HEK293 (cell line): ENCODE measurements at regions not wholly inside any gene's neighbourhood (a gene's known extent, or its start where the extent isn't known, plus 50 kb on each side); places are given as distances from the start of the nearest gene placed in this dataset.

Experiments used
- ATF2 ChIP-seq: fragments of 450-650 bp; formaldehyde crosslinking; IDR thresholded peaks from 2 replicates; pipeline ENCODE4 v1.5.1; 2016; ENCODE audit warnings: missing biosample characterization, missing genetic modification characterization, low read depth
- BCL11B ChIP-seq: fragments of 450-650 bp; formaldehyde crosslinking; IDR thresholded peaks from 2 replicates; pipeline ENCODE4 v1.5.1; 2016; ENCODE audit warnings: low read depth, missing biosample characterization, missing genetic modification characterization
- PBX3 ChIP-seq: sonication (generic); formaldehyde crosslinking; IDR thresholded peaks from 2 replicates; pipeline ENCODE4 v1.8.1; 2022; ENCODE audit warnings: mild to moderate bottlenecking, moderate library complexity, missing genetic modification reagents
- TCF7L2 ChIP-seq: IDR thresholded peaks from 2 replicates; pipeline ENCODE4 v1.6.1; 2011; ENCODE audit warnings: low read depth, mild to moderate bottlenecking, inconsistent platforms, low read length, moderate library complexity, borderline replicate concordance
- ZNF146 ChIP-seq: fragments of 450-650 bp; formaldehyde crosslinking; IDR thresholded peaks from 2 replicates; pipeline ENCODE4 v1.5.1; 2016; ENCODE audit warnings: missing biosample characterization, missing genetic modification characterization
- ZNF157 ChIP-seq: fragments of 450-650 bp; formaldehyde crosslinking; IDR thresholded peaks from 2 replicates; pipeline ENCODE4 v1.5.1; 2016; ENCODE audit warnings: missing biosample characterization, missing genetic modification characterization
- TF ChIP-seq, protein P1 (sequence below): fragments of 450-650 bp; formaldehyde crosslinking; IDR thresholded peaks from 2 replicates; pipeline ENCODE4 v1.5.1; 2016; ENCODE audit warnings: missing biosample characterization, missing genetic modification characterization
- TF ChIP-seq, protein P2 (sequence below): fragments of 450-650 bp; formaldehyde crosslinking; IDR thresholded peaks from 2 replicates; pipeline ENCODE4 v1.5.1; 2016; ENCODE audit warnings: missing biosample characterization, missing genetic modification characterization

DNA sequence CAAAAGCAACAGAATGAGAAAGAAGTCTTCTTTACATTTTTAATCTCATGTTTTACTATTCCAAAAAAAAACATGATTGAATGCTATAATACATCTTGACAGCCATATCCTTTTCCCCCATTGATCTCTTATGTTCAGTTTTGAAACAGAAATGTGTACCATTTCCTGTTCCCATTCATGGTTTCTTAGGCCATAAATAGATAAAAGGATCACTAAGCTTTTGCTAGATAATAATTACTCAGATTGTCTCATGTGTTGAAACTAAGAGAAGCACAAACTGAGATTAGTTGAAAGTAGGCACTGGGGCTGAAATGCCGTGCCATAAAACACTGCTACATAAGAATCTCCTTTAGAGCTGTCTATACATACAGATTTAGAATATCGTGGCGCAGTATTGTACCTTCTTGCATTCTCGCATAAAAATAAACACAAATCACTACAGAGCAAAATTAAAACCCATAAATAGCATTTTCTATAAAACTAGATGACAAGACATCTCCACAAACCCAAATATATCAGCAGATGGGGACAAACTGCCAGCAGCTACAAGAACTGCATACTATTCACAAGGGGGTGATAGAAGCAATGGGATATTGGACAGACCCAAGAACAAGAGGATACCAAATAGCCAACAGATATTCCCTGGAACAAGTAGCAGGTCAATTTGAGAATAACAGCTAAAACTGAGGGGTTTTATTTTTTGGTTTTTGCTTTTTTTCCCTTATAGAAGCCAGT, 405.3 kb upstream of the PRMT6 start:
- TF ChIP-seq, protein P1, sequence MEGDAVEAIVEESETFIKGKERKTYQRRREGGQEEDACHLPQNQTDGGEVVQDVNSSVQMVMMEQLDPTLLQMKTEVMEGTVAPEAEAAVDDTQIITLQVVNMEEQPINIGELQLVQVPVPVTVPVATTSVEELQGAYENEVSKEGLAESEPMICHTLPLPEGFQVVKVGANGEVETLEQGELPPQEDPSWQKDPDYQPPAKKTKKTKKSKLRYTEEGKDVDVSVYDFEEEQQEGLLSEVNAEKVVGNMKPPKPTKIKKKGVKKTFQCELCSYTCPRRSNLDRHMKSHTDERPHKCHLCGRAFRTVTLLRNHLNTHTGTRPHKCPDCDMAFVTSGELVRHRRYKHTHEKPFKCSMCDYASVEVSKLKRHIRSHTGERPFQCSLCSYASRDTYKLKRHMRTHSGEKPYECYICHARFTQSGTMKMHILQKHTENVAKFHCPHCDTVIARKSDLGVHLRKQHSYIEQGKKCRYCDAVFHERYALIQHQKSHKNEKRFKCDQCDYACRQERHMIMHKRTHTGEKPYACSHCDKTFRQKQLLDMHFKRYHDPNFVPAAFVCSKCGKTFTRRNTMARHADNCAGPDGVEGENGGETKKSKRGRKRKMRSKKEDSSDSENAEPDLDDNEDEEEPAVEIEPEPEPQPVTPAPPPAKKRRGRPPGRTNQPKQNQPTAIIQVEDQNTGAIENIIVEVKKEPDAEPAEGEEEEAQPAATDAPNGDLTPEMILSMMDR (tag by site-specific recombination): no peak
- TF ChIP-seq ATF2 (tag by site-specific recombination) (no peak), ZNF146 (tag by site-specific recombination) (no peak), BCL11B (tag by site-specific recombination) (no peak), ZNF157 (no peak), TCF7L2 (no peak), PBX3 (no peak)
- TF ChIP-seq, protein P2, sequence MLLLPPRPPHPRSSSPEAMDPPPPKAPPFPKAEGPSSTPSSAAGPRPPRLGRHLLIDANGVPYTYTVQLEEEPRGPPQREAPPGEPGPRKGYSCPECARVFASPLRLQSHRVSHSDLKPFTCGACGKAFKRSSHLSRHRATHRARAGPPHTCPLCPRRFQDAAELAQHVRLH (tag by site-specific recombination): no peak
